Thoracic aorta (tissue), 2 donors: ENCODE measurements at regions not wholly inside any gene's neighbourhood (a gene's known extent, or its start where the extent isn't known, plus 50 kb on each side); places are given as distances from the start of the nearest gene placed in this dataset.

Experiments used
- ATAC-seq: fragments of 150-250 bp; one replicate; pipeline ENCODE4 v1.8.0; 2017; ENCODE audit warnings: low read depth; ENCODE audit not compliant: insufficient number of reproducible peaks, low FRiP score
- DNase-seq: peaks from one replicate; pipeline ENCODE4 v3.0.0-alpha.2; 2020; ENCODE audit warnings: low spot score
- H3K27ac ChIP-seq, 2 donors: fragments of 200-600 bp; sonication (generic); 1 replicate in 1 of 2; 2 replicates in 1 of 2; pipeline ENCODE4 v1.5.1; 2016; ENCODE audit warnings: mild to moderate bottlenecking in 2 of 2, moderate library complexity in 2 of 2
- H3K27me3 ChIP-seq: fragments of 200-600 bp; sonication (generic); replicated peaks from 2 replicates; pipeline ENCODE4 v1.6.0; 2016; ENCODE audit warnings: mild to moderate bottlenecking; ENCODE audit not compliant: insufficient read depth
- H3K36me3 ChIP-seq: fragments of 200-600 bp; sonication (generic); one replicate; pipeline ENCODE4 v1.5.1; 2016
- H3K4me1 ChIP-seq, 2 donors: fragments of 200-600 bp; sonication (generic); 1 replicate in 1 of 2; 2 replicates in 1 of 2; pipeline versions ENCODE4 v1.5.1 to v1.6.0; 2016; ENCODE audit warnings: low read depth in 2 of 2, mild to moderate bottlenecking in 1 of 2; ENCODE audit not compliant: control insufficient read depth in 1 of 2
- H3K4me3 ChIP-seq: fragments of 200-600 bp; sonication (generic); 2 replicates; pipeline ENCODE4 v1.5.1; 2016; ENCODE audit warnings: mild to moderate bottlenecking
- H3K9me3 ChIP-seq: fragments of 200-600 bp; sonication (generic); 2 replicates; pipeline ENCODE4 v1.5.1; 2016
- CTCF ChIP-seq: fragments of 200-600 bp; sonication (generic); IDR thresholded peaks from one replicate; pipeline ENCODE4 v1.5.1; 2019; ENCODE audit warnings: antibody characterized with exemption

GRCh38 chr5:173412566-173412965 is 84.4 kb upstream of the STC2 start:
- DNase-seq = no peak

GRCh38 chr5:173411791-173412555 is 83.8 kb upstream of the STC2 start:
- no peaks in the 10 kb centered on the region for H3K9me3 ChIP-seq
- H3K36me3 ChIP-seq = no peaks in the 10 kb centered on the region
- H3K27ac ChIP-seq = no peak overlapping the region
- no peak overlapping the region for H3K4me3 ChIP-seq
- TF ChIP-seq CTCF = no peak
- ATAC-seq (no peak), DNase-seq (no peak)
- H3K27me3 ChIP-seq = no peaks in the 10 kb centered on the region
- no peaks in the 10 kb centered on the region for H3K4me1 ChIP-seq

More at GRCh38 chr5:173412566-173412965, 84.4 kb upstream of the STC2 start:
- Histone ChIP-seq H3K27me3 (no peaks in the 10 kb centered on the region), H3K4me3 (no peak overlapping the region), H3K27ac (no peak overlapping the region), H3K4me1 (no peaks in the 10 kb centered on the region), H3K9me3 (no peaks in the 10 kb centered on the region), H3K36me3 (no peaks in the 10 kb centered on the region)
- no peak for TF ChIP-seq CTCF
- ATAC-seq = no peak

- no peak overlapping the region for H3K27ac ChIP-seq
- no peak overlapping the region for H3K4me3 ChIP-seq
- no peak for TF ChIP-seq CTCF
- H3K4me1 ChIP-seq = no peaks in the 10 kb centered on the region
- H3K9me3 ChIP-seq = no peaks in the 10 kb centered on the region
- H3K27me3 ChIP-seq = no peaks in the 10 kb centered on the region
- DNase-seq = no peak
- no peaks in the 10 kb centered on the region for H3K36me3 ChIP-seq
- no peak for ATAC-seq
Observed at GRCh38 chr5:173410459-173411233, 82.4 kb upstream of the STC2 start.

GRCh38 chr5:173408946-173409345 is 80.7 kb upstream of the STC2 start:
- Histone ChIP-seq H3K4me1 (no peaks in the 10 kb centered on the region), H3K27ac (no peak overlapping the region), H3K4me3 (no peak overlapping the region), H3K27me3 (no peaks in the 10 kb centered on the region), H3K9me3 (no peaks in the 10 kb centered on the region), H3K36me3 (no peaks in the 10 kb centered on the region)
- TF ChIP-seq CTCF = no peak
- DNase-seq (no peak), ATAC-seq (no peak)

- Histone ChIP-seq H3K36me3 (no peaks in the 10 kb centered on the region), H3K27ac (no peak overlapping the region), H3K4me3 (no peak overlapping the region), H3K4me1 (no peaks in the 10 kb centered on the region), H3K27me3 (no peaks in the 10 kb centered on the region), H3K9me3 (no peaks in the 10 kb centered on the region)
- TF ChIP-seq CTCF = no peak
- ATAC-seq = no peak
- DNase-seq = no peak
Observed at GRCh38 chr5:173399851-173400250, 71.6 kb upstream of the STC2 start.
